ENCODE measurements at regions not wholly inside any gene's neighbourhood (a gene's known extent, or its start where the extent isn't known, plus 50 kb on each side); places are given as distances from the start of the nearest gene placed in this dataset.

- POLR2A ChIA-PET (ENCODE audit: partially characterized antibody) = no interaction called here
- TF ChIP-seq FOSL1 (IDR thresholded peaks at IDR 0.05; ENCODE audit: insufficient read depth, low read depth, low read length) (no peak), MAFK (IDR thresholded peaks at IDR 0.05; ENCODE audit: low read depth, low read length) (no peak), RAD21 (IDR thresholded peaks at IDR 0.05 in 1 of 2, conservative IDR thresholded peaks at IDR 0.05 in 1 of 2; ENCODE audit: low read depth in 2 of 2, low read length in 2 of 2) (no peak), SP2 (IDR thresholded peaks at IDR 0.05; ENCODE audit: low read length) (no peak), TAF7 (optimal IDR thresholded peaks at IDR 0.05; ENCODE audit: borderline replicate concordance, low read depth, low read length) (no peak), ATF2 (IDR thresholded peaks at IDR 0.05; ENCODE audit: low read length) (no peak), EP300 (IDR thresholded peaks at IDR 0.05; ENCODE audit: borderline replicate concordance in 1 of 2, low read depth in 2 of 2, low read length in 2 of 2) (no peak), NRF1 (IDR thresholded peaks at IDR 0.05; ENCODE audit: low read depth, low read length) (no peak), BACH1 (IDR thresholded peaks at IDR 0.05; ENCODE audit: low read length) (no peak)
- no peak overlapping the region for H2BK15ac ChIP-seq (ENCODE audit: low read length)
Measured at GRCh38 chr5:28725001-28725400, 1686.6 kb upstream of the CDH9 start.

More at GRCh38 chr5:28725001-28725400, 1686.6 kb upstream of the CDH9 start:
- no peak overlapping the region for H2BK20ac ChIP-seq (ENCODE audit: low read length)
- H3K27ac ChIP-seq (ENCODE audit: low read depth, low read length) = no peak overlapping the region
- no peak overlapping the region for H4K91ac ChIP-seq (replicated peaks; ENCODE audit: insufficient read length, low read length)
- H3K36me3 ChIP-seq (ENCODE audit: control insufficient read depth in 2 of 4, insufficient read depth in 4 of 4, low read length in 3 of 4) = no peaks in the 10 kb centered on the region
- H3K56ac ChIP-seq (replicated peaks; ENCODE audit: insufficient read length, low read depth, low read length) = no peak overlapping the region
- no peak overlapping the region for H3K14ac ChIP-seq (ENCODE audit: insufficient read length)
- H3K27me3 ChIP-seq (replicated peaks in 1 of 4; ENCODE audit: control insufficient read depth in 3 of 4, extremely low read depth in 1 of 4, insufficient read depth in 3 of 4, low read length in 3 of 4) = no peaks in the 10 kb centered on the region
- no peak overlapping the region for H3K4me3 ChIP-seq (ENCODE audit: extremely low read depth in 1 of 4, insufficient read depth in 2 of 4, low read depth in 3 of 4, low read length in 4 of 4)
- H4K5ac ChIP-seq (ENCODE audit: insufficient read length, low read depth, low read length) = no peak overlapping the region
- no peaks in the 10 kb centered on the region for H3K79me1 ChIP-seq (ENCODE audit: low read depth, low read length)
- no peaks in the 10 kb centered on the region for H3K4me1 ChIP-seq (replicated peaks in 1 of 4; ENCODE audit: control insufficient read depth in 3 of 4, insufficient read depth in 4 of 4, low read length in 3 of 4)
- H3K18ac ChIP-seq (ENCODE audit: extremely low read depth, low read length) = no peak overlapping the region
- no peak overlapping the region for H3K23ac ChIP-seq (ENCODE audit: insufficient read length)
- H2AK5ac ChIP-seq (ENCODE audit: low read depth, low read length) = no peak overlapping the region
- no peaks in the 10 kb centered on the region for H3K9me3 ChIP-seq (ENCODE audit: insufficient read depth in 2 of 2, low read depth in 1 of 2, low read length in 1 of 2)
- no peaks in the 10 kb centered on the region for H3K79me2 ChIP-seq (ENCODE audit: control insufficient read depth in 1 of 2, insufficient read depth in 2 of 2, low read length in 2 of 2)
- no peak overlapping the region for H2BK12ac ChIP-seq (ENCODE audit: low read depth, low read length)
- H3K4ac ChIP-seq (replicated peaks; ENCODE audit: insufficient read length, low read depth, low read length) = no peak overlapping the region
- H2AFZ ChIP-seq (ENCODE audit: low read length) = no peak overlapping the region
- H3K23me2 ChIP-seq (ENCODE audit: low read depth, low read length) = no peaks in the 10 kb centered on the region
- H2BK5ac ChIP-seq (ENCODE audit: low read depth, low read length) = no peak overlapping the region
- H4K20me1 ChIP-seq (replicated peaks in 1 of 2; ENCODE audit: control insufficient read depth in 1 of 2, insufficient read depth in 2 of 2, low read length in 2 of 2) = no peaks in the 10 kb centered on the region
- H4K8ac ChIP-seq (ENCODE audit: extremely low read depth, insufficient read depth, low read length) = no peak overlapping the region
- DNase-seq (ENCODE audit: low read depth in 1 of 2, low spot score in 2 of 2) = no peak
- no peak overlapping the region for H3K4me2 ChIP-seq (ENCODE audit: insufficient read depth in 1 of 2, low read depth in 2 of 2, low read length in 2 of 2)
- WGBS, 2 experiments (ENCODE audit: extremely low coverage in 1 of 2, insufficient coverage in 1 of 2, insufficient read length in 1 of 2, insufficient replicate concordance in 2 of 2, low coverage in 1 of 2, low lambda C conversion rate in 2 of 2, missing lambda C conversion rate in 1 of 2) = 99% methylated on average over 3 of the region's 3 CpGs; no CpG with 5 or more reads in 1 of the 2 experiments
- H3K9ac ChIP-seq (replicated peaks in 1 of 4; ENCODE audit: extremely low read depth in 1 of 4, low read depth in 3 of 4, low read length in 3 of 4) = no peak overlapping the region
- H2BK120ac ChIP-seq (replicated peaks; ENCODE audit: low read depth, low read length) = no peak overlapping the region
- FAIRE-seq = no peak
- CTCF ChIA-PET (ENCODE audit: partially characterized antibody) = no interaction called here

Measured in H1 (cell line).